ENCODE measurements at regions not wholly inside any gene's neighbourhood (a gene's known extent, or its start where the extent isn't known, plus 50 kb on each side); places are given as distances from the start of the nearest gene placed in this dataset.

DNA sequence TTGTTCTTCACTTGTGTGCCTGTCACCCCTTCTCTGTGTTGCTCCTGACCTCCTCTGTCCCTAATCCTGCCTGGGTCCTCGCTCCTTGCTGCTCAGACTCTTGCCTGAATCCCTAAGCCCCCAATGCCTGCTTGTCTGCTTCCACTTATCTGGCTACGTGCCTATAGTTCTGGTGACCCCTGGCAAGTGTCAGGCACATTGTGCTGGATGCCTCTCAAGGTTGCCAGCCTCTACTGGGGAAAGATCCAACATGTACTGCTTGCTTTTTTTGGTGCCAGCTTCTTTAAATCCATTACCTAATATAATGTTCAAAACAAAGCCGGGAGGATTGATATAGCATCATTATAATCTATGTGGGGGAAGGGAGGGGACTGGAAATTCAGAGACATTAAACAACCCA, 448.0 kb upstream of the CCDC196 start (continued):
- TF ChIP-seq ETS1 (IDR thresholded peaks at IDR 0.05): no peak
- no peak for TF ChIP-seq CREB1 (CRISPR knock-in tag; IDR thresholded peaks at IDR 0.05; ENCODE audit: low read depth)
- TF ChIP-seq JUNB (IDR thresholded peaks at IDR 0.05; ENCODE audit: unreplicated experiment): no peak
- no peak for TF ChIP-seq EZH2phosphoT487 (IDR thresholded peaks at IDR 0.05; ENCODE audit: unreplicated experiment)
- no peak for TF ChIP-seq EZH2 (IDR thresholded peaks at IDR 0.05; ENCODE audit: low read depth, unreplicated experiment)
- TF ChIP-seq ZNF331 (CRISPR knock-in tag; IDR thresholded peaks at IDR 0.05; ENCODE audit: low read depth): no peak

DNA sequence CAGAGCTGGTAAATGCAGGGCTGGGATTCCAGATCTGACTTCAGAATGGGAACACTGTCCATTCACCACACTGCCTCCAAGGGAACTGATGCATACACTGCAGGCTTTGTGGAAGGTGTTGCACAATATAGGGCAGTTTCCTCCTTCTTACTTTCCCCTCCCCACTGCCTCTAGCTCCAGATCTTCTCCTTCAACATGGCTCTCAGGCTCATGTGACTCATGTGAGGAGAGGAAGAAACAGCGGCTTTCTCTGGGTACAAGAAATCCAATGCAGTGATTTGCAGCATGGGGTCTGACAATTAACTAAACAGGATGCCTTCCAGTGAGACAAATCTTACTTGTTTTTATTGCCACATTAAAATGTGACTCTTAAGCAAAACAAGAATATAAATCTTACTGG, 447.6 kb upstream of the CCDC196 start:
- DNase-seq (ENCODE audit: low spot score) (peak; percentile 5), ATAC-seq (no peak; the same call in 1 of the 3 replicates)
- no peaks in the 10 kb centered on the region for H3K27me3 ChIP-seq (ENCODE audit: insufficient read depth)
- no peaks in the 10 kb centered on the region for H4K20me1 ChIP-seq (replicated peaks; ENCODE audit: insufficient read depth)
- no peaks in the 10 kb centered on the region for H3K79me2 ChIP-seq (replicated peaks; ENCODE audit: insufficient read depth)
- H3K36me3 ChIP-seq (ENCODE audit: insufficient read depth): no peaks in the 10 kb centered on the region
- no peaks in the 10 kb centered on the region for H3K27me3 Mint-ChIP-seq (ENCODE audit: insufficient read depth, low read depth, poor library complexity)
- 0 out of 2 replicates have a peak, but pooled peaks cover 8% of the 10 kb centered on the region for H3K4me1 ChIP-seq (ENCODE audit: insufficient read depth)
- no peak overlapping the region for H3K4me3 Mint-ChIP-seq
- no peak overlapping the region for H3K27ac Mint-ChIP-seq
- H3K4me3 ChIP-seq: no peak overlapping the region
- H3K36me3 Mint-ChIP-seq (ENCODE audit: low read depth): no peaks in the 10 kb centered on the region
- H3F3A ChIP-seq (replicated peaks; ENCODE audit: low read depth): no peaks in the 10 kb centered on the region
- H3K4me2 ChIP-seq: no peak overlapping the region
- H3K9me3 Mint-ChIP-seq: peaks cover 15% of the 10 kb centered on the region
- H3K9me2 ChIP-seq (ENCODE audit: insufficient read depth): no peaks in the 10 kb centered on the region
- H3K27ac ChIP-seq (ENCODE audit: low read depth): no peak overlapping the region
- TF ChIP-seq EZH2phosphoT487 (IDR thresholded peaks at IDR 0.05; ENCODE audit: unreplicated experiment) (no peak), REST (IDR thresholded peaks at IDR 0.05; ENCODE audit: unreplicated experiment) (no peak), ETS1 (IDR thresholded peaks at IDR 0.05) (no peak), EZH2 (IDR thresholded peaks at IDR 0.05; ENCODE audit: low read depth, unreplicated experiment) (no peak), ZNF331 (CRISPR knock-in tag; IDR thresholded peaks at IDR 0.05; ENCODE audit: low read depth) (no peak), JUNB (IDR thresholded peaks at IDR 0.05; ENCODE audit: unreplicated experiment) (no peak)
- TF ChIP-seq, protein P1, sequence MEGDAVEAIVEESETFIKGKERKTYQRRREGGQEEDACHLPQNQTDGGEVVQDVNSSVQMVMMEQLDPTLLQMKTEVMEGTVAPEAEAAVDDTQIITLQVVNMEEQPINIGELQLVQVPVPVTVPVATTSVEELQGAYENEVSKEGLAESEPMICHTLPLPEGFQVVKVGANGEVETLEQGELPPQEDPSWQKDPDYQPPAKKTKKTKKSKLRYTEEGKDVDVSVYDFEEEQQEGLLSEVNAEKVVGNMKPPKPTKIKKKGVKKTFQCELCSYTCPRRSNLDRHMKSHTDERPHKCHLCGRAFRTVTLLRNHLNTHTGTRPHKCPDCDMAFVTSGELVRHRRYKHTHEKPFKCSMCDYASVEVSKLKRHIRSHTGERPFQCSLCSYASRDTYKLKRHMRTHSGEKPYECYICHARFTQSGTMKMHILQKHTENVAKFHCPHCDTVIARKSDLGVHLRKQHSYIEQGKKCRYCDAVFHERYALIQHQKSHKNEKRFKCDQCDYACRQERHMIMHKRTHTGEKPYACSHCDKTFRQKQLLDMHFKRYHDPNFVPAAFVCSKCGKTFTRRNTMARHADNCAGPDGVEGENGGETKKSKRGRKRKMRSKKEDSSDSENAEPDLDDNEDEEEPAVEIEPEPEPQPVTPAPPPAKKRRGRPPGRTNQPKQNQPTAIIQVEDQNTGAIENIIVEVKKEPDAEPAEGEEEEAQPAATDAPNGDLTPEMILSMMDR (conservative IDR thresholded peaks at IDR 0.05; ENCODE audit: low read depth in 2 of 2): 0 out of 4 replicates have a peak, but pooled peaks of 1 of the 2 experiments have one; percentile 7
- no peak overlapping the region for H2AFZ ChIP-seq
- peaks cover 5% of the 10 kb centered on the region for H3K4me1 Mint-ChIP-seq
